Heart right ventricle (tissue), 16 donors: ENCODE measurements at regions not wholly inside any gene's neighbourhood (a gene's known extent, or its start where the extent isn't known, plus 50 kb on each side); places are given as distances from the start of the nearest gene placed in this dataset.

Source experiments
- ATAC-seq, 8 donors: fragments of 200-7000 bp; cut with Tn5 transposase; one replicate each; pipeline ENCODE4 v1.9.1; 2020; ENCODE audit warnings: mild to moderate bottlenecking in 8 of 8, moderate library complexity in 8 of 8, moderate number of reproducible peaks in 1 of 8
- DNase-seq, 2 donors: peaks; one replicate each; pipeline ENCODE4 v3.0.0-alpha.2; 2020
- H3K27ac ChIP-seq, 10 donors: fragments of 200-600 bp; sonication (generic) in 2 of 10; one replicate each; pipeline versions ENCODE4 v1.5.0 to v1.8.0; 2020 to 2022; ENCODE audit warnings: mild to moderate bottlenecking in 3 of 10
- H3K27me3 ChIP-seq, 7 donors: fragments of 200-600 bp; one replicate each; pipeline ENCODE4 v1.8.0; 2021 to 2022; ENCODE audit warnings: mild to moderate bottlenecking in 2 of 7
- H3K36me3 ChIP-seq, 9 donors: fragments of 200-600 bp; sonication (generic) in 1 of 9; one replicate each; pipeline versions ENCODE4 v1.5.0 to v1.8.0; 2020 to 2022; ENCODE audit warnings: mild to moderate bottlenecking in 2 of 9
- H3K4me1 ChIP-seq, 9 donors: fragments of 200-600 bp; sonication (generic) in 1 of 9; one replicate each; pipeline versions ENCODE4 v1.5.0 to v1.8.0; 2020 to 2022; ENCODE audit warnings: mild to moderate bottlenecking in 4 of 9
- H3K4me3 ChIP-seq, 10 donors: fragments of 200-600 bp; sonication (generic) in 2 of 10; one replicate each; pipeline versions ENCODE4 v1.5.0 to v1.8.0; 2020 to 2022; ENCODE audit warnings: mild to moderate bottlenecking in 7 of 10, moderate library complexity in 2 of 10
- H3K9me3 ChIP-seq, 11 donors: fragments of 200-600 bp in 10 of 11; sonication (generic) in 2 of 11; one replicate each; pipeline versions ENCODE4 v1.5.0 to v1.8.0; 2013 to 2022; ENCODE audit warnings: mild to moderate bottlenecking in 2 of 11, control low read depth in 1 of 11, moderate library complexity in 1 of 11
- WGBS, 2 donors: extraction: QIAGEN DNeasy Blood & Tissue Kit; methylation state at CpG; one replicate each; pipeline ENCODE4 v1.1.7; 2013; ENCODE audit warnings: inconsistent platforms in 1 of 2; 5-methylcytosine and 5-hydroxymethylcytosine counted together
- intact Hi-C, 10 donors: fragments of 100-400 bp; cut with DNase I; formaldehyde crosslinking; loops; one replicate each; pipeline versions ENCODE4 v1.11.1 to v1.14.2; 2022
- TF ChIP-seq, protein P1 (sequence below), 9 donors: fragments of 200-600 bp; sonication (generic) in 2 of 9; IDR thresholded peaks; one replicate each; pipeline versions ENCODE4 v1.5.0 to v1.8.0; 2021 to 2022; ENCODE audit warnings: antibody characterized with exemption in 9 of 9, mild to moderate bottlenecking in 5 of 9, moderate library complexity in 1 of 9
- donor health status: Arrhythmogenic right ventricular cardiomyopathy.
- donor health status: ischemic (EF 13 %, LVEDD 7.1; RV severe dilation, severe dysfunction).
- donor health status: healthy with polysubstance abuse.
- donor health status: DM: no; HTN: yes; CAD: no.
- donor health status: DM: no; HTN: no; CAD: no.
- donor health status: ischemic (EF 25% LVEDD 6.9; RV normal size, moderate dysfunction).
- donor health status: ischemic (EF 25% LVEDD 5.7; RV mildly dilated, moderate dysfunction).
- donor health status: healthy.
- donor health status: DM: yes; HTN: yes; CAD: no.
- donor health status: Ischemic cardiomyopathy.
- donor health status: ischemic (EF 35%, LVEDD 5.7; RV mildly dilated, moderate dysfunction).
- donor health status: nonischemic (EF 11% LVEDD 7.7; RV severe dilation, severe dysfunction).
- donor health status: DM: yes; HTN: yes; CAD: no.
- donor health status: PGD.
- donor health status: ischemic (EF 29% LVEDD 5.4; RV normal size, mild dysfunction).
- donor health status: nonischemic (EF 23%, LVEDD 6.1; RV moderate dilation, normal function).

DNA sequence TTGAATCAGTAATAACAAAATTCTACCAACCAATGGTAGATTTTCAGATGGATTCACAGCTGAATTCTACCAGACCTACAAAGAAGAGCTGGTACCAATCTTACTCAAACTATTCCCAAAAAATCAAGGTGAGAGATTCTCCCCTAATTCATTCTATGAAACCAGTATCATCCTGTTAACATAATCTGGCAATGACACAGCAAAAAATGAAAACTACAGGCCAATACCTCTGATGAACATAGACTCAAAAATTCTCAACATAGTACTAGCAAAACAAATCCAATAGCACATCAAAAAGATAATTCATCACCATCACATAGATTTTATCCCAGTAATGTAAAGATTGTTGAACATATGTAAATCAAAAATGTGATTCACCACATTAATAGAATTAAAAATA is 234.4 kb upstream of the KIF2B start:
- TF ChIP-seq, protein P1, sequence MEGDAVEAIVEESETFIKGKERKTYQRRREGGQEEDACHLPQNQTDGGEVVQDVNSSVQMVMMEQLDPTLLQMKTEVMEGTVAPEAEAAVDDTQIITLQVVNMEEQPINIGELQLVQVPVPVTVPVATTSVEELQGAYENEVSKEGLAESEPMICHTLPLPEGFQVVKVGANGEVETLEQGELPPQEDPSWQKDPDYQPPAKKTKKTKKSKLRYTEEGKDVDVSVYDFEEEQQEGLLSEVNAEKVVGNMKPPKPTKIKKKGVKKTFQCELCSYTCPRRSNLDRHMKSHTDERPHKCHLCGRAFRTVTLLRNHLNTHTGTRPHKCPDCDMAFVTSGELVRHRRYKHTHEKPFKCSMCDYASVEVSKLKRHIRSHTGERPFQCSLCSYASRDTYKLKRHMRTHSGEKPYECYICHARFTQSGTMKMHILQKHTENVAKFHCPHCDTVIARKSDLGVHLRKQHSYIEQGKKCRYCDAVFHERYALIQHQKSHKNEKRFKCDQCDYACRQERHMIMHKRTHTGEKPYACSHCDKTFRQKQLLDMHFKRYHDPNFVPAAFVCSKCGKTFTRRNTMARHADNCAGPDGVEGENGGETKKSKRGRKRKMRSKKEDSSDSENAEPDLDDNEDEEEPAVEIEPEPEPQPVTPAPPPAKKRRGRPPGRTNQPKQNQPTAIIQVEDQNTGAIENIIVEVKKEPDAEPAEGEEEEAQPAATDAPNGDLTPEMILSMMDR (IDR thresholded peaks at IDR 0.05): no peak
- H3K36me3 ChIP-seq: no peaks in the 10 kb centered on the region
- H3K27ac ChIP-seq: no peak overlapping the region
- H3K9me3 ChIP-seq: peaks cover 0 to 10% (median 0%) of the 10 kb centered on the region in 11 donors
- no peaks in the 10 kb centered on the region for H3K4me1 ChIP-seq
- H3K27me3 ChIP-seq: no peaks in the 10 kb centered on the region
- intact Hi-C loops: no loop called here
- no peak for ATAC-seq
- no peak overlapping the region for H3K4me3 ChIP-seq
- no peak for DNase-seq

DNA sequence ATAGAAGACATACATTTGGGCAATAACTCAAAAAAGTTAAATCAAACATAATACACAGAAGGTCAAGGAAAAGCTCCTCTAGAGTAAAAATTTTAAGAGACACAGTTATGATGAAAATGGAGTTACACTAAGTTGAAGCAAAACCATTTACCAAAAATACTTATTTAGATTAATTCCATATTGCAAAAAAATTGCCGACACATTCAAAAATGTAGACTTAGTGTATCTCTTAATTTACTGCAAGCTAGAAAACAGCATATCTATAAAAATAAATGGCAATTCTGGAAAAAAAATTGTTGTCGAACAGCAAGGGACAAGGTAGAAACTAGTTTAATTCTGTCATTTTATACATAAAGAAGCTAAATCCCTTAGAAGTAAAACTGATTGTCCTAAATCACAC is 248.7 kb upstream of the KIF2B start:
- TF ChIP-seq, protein P1 (IDR thresholded peaks at IDR 0.05): no peak
- DNase-seq: no peak
- 92 to 96% methylated on average over 2 of the region's 2 CpGs for WGBS, 2 donors
- H3K4me3 ChIP-seq: no peak overlapping the region
- H3K36me3 ChIP-seq: no peaks in the 10 kb centered on the region
- H3K27ac ChIP-seq: no peak overlapping the region
- no peaks in the 10 kb centered on the region for H3K9me3 ChIP-seq
- H3K4me1 ChIP-seq: no peaks in the 10 kb centered on the region
- no peak for ATAC-seq
- no peaks in the 10 kb centered on the region for H3K27me3 ChIP-seq
- intact Hi-C loops: no loop called here

DNA sequence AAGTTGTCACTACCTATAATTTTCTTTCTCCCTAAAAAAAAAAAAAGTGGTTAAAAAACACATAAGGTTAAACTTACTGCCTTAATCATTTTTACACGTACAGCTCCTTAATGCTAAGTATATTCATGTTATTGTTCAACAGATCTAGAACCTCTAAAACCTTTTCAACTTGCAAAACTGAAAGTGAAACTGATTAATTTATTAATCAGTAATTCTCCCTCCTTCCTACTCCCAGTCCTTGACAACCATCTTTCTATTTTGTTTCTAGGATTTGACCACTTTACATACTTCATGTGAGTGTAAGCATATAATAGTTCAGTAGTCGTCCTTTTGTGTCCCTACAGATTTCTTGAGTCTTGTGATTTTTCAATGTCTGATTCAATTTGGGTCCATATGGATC is 251.4 kb upstream of the KIF2B start:
- intact Hi-C loops: no loop called here
- TF ChIP-seq, protein P1 (IDR thresholded peaks at IDR 0.05): no peak
- WGBS, 2 donors: 59 to 67% methylated on average over 2 of the region's 2 CpGs

DNA sequence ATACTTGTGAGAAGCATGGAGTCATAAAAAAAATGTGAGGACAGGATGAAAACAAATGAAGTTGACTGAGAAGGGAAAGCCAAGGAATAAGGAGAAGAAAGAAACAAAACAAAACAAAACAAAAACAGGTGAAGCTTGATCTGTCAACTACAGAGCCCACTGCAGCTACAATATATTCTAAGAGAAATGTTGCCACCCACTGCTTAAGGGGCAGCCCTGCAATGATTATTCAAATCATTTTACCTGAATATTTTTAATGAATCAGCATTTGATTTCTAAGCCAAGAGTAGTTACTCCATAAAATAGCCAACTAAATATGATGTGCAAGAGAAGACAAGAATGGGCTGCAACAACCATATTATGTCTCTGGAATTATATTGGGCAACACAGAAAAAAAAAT is 252.0 kb upstream of the KIF2B start:
- Histone ChIP-seq H3K27me3 (no peaks in the 10 kb centered on the region), H3K9me3 (no peaks in the 10 kb centered on the region), H3K36me3 (no peaks in the 10 kb centered on the region), H3K27ac (no peak overlapping the region), H3K4me1 (no peaks in the 10 kb centered on the region), H3K4me3 (no peak overlapping the region)
- intact Hi-C loops: no loop called here
- TF ChIP-seq, protein P1 (IDR thresholded peaks at IDR 0.05): peak in 2 of 9 donors; percentile 5 to 16
- DNase-seq: no peak
- no peak for ATAC-seq

More for the DNA sequence above, 251.4 kb upstream of the KIF2B start:
- DNase-seq (no peak), ATAC-seq (no peak)
- no peaks in the 10 kb centered on the region for H3K36me3 ChIP-seq
- no peaks in the 10 kb centered on the region for H3K9me3 ChIP-seq
- no peak overlapping the region for H3K27ac ChIP-seq
- H3K27me3 ChIP-seq: no peaks in the 10 kb centered on the region
- no peak overlapping the region for H3K4me3 ChIP-seq
- H3K4me1 ChIP-seq: no peaks in the 10 kb centered on the region

DNA sequence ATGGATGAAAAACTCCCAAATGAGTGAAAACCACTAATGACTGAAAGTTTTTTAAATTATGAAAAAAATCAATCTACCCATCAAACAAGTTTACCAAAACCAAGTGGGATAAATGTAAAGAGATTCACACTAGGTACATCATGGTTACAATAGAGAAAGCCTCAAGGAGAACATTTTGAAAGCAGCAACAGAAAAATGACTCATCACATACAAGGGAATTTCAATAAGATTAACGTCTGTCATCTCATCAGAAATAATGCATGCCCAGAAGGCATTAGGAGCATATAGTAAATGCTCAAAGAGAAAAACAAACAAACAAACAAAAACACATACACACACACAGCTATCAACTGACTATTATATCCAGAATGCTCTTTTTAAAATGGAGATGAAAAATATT is 261.8 kb upstream of the KIF2B start:
- Histone ChIP-seq H3K4me3 (no peak overlapping the region), H3K9me3 (peaks cover 0 to 10% (median 0%) of the 10 kb centered on the region in 11 donors), H3K27me3 (no peaks in the 10 kb centered on the region), H3K27ac (no peak overlapping the region), H3K36me3 (no peaks in the 10 kb centered on the region), H3K4me1 (no peaks in the 10 kb centered on the region)
- intact Hi-C loops: no loop called here
- WGBS, 2 donors: 32 to 43% methylated on average over 1 of the region's 1 CpG
- ATAC-seq: no peak
- DNase-seq: no peak
- TF ChIP-seq, protein P1 (IDR thresholded peaks at IDR 0.05): no peak
